ENCODE measurements at regions not wholly inside any gene's neighbourhood (a gene's known extent, or its start where the extent isn't known, plus 50 kb on each side); places are given as distances from the start of the nearest gene placed in this dataset.

DNA sequence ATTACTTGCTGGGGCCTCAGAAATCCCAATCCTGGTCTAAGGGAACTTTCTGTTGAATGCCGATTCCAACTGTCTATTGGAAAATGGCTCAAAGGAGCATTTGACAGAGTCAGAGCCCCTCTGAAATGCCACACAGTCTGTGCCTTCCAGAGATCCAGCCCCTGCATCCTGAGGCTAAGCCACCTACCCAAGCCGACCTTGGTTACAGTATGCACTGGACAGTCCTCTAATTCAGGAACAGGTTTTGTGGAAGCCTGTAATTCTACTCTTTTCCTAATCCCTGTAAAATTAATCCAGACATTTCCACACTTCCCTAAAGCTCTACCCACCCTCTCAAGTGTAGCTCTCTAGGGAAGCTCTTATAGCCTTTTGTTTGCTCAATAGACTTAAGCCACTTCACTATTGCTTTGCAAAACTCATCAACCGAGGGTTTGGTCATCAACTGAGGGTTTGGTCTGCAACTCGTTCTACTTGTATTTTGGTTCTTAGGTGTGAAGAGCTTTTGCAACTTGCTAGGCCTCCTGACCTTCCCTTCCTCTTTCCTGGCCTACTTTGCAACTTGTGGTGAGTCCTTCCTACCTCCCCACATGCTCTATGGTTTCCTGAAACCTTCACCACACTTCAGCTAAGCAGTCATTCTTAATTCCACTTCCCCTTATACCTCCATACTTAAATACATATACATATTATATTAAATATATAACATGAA is 364.8 kb downstream of the SFMBT2 start:
- BruUV-seq (replicated peaks) = no TSS peak
- Histone ChIP-seq H3K9me3 (0 out of 2 replicates have a peak, but pooled peaks cover 10% of the 10 kb centered on the region), H3K36me3 (ENCODE audit: control insufficient read depth, insufficient read depth, low read length) (no peaks in the 10 kb centered on the region), H3K4me1 (no peaks in the 10 kb centered on the region), H3K4me3 (ENCODE audit: low read depth, low read length) (no peak overlapping the region), H3K27me3 (replicated peaks; ENCODE audit: control insufficient read depth, insufficient read depth, low read length) (no peaks in the 10 kb centered on the region)
- ChIA-PET CTCF (no interaction called here), POLR2A (no interaction called here)
- Mint-ChIP-seq H3K9me3 (ENCODE audit: unreplicated experiment) (peaks cover 9% of the 10 kb centered on the region), H3K36me3 (ENCODE audit: insufficient read depth, unreplicated experiment) (no peaks in the 10 kb centered on the region), H3K4me3 (ENCODE audit: unreplicated experiment) (no peak overlapping the region), H3K27ac (ENCODE audit: unreplicated experiment) (no peak overlapping the region), H3K27me3 (ENCODE audit: insufficient read depth, unreplicated experiment) (peaks cover 7% of the 10 kb centered on the region), H3K4me1 (ENCODE audit: low read depth, unreplicated experiment) (no peaks in the 10 kb centered on the region)
- no peak for DNase-seq
- intact Hi-C loops (cut with micrococcal nuclease; ENCODE audit: unreplicated experiment) = no loop called here
- TF ChIP-seq, protein P1, sequence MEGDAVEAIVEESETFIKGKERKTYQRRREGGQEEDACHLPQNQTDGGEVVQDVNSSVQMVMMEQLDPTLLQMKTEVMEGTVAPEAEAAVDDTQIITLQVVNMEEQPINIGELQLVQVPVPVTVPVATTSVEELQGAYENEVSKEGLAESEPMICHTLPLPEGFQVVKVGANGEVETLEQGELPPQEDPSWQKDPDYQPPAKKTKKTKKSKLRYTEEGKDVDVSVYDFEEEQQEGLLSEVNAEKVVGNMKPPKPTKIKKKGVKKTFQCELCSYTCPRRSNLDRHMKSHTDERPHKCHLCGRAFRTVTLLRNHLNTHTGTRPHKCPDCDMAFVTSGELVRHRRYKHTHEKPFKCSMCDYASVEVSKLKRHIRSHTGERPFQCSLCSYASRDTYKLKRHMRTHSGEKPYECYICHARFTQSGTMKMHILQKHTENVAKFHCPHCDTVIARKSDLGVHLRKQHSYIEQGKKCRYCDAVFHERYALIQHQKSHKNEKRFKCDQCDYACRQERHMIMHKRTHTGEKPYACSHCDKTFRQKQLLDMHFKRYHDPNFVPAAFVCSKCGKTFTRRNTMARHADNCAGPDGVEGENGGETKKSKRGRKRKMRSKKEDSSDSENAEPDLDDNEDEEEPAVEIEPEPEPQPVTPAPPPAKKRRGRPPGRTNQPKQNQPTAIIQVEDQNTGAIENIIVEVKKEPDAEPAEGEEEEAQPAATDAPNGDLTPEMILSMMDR (IDR thresholded peaks at IDR 0.05; ENCODE audit: insufficient read depth in 1 of 2, low read depth in 1 of 2, low read length in 1 of 2, severe bottlenecking in 1 of 2, unreplicated experiment in 1 of 2) = no peak

DNA sequence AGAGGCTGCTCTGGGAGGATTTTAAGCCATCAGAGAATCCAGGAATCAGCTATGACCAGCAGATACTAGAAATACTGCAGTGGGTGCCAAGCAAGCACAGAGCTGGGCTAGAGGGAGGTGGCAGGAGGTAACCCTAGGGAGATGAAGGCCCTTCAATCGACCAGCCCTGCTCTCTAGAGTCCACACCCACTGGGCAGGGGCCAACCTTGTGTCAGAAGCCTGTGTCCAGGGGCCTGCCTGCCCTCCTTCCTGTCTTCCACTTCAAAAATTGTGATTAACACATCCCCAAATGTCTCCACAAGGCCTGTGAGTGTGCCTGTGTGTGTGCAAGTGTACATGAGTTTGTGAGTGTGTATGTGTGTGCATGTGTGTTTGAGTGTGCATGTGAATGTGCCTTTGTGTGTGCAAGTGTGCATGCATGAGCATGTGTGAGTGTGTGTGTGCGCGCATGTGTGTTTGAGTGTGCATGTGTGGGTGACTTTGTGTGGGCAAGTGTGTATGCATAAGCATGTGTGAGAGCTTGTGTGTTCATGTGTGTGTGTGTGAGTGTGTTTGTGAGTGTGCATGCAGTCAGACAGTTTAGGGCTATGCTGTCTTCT is 367.7 kb downstream of the SFMBT2 start:
- no peak for DNase-seq
- no peaks in the 10 kb centered on the region for H3K9me3 Mint-ChIP-seq (ENCODE audit: unreplicated experiment)
- Histone ChIP-seq H3K9me3 (0 out of 2 replicates have a peak, but pooled peaks cover 4% of the 10 kb centered on the region), H3K4me3 (ENCODE audit: low read depth, low read length) (no peak overlapping the region), H3K4me1 (no peaks in the 10 kb centered on the region), H3K36me3 (ENCODE audit: control insufficient read depth, insufficient read depth, low read length) (no peaks in the 10 kb centered on the region), H3K27me3 (replicated peaks; ENCODE audit: control insufficient read depth, insufficient read depth, low read length) (no peaks in the 10 kb centered on the region)
- intact Hi-C loops (cut with micrococcal nuclease; ENCODE audit: unreplicated experiment) = no loop called here
- ChIA-PET POLR2A (no interaction called here), CTCF (no interaction called here)
- no peak overlapping the region for H3K27ac Mint-ChIP-seq (ENCODE audit: unreplicated experiment)
- TF ChIP-seq, protein P1 (IDR thresholded peaks at IDR 0.05; ENCODE audit: insufficient read depth in 1 of 2, low read depth in 1 of 2, low read length in 1 of 2, severe bottlenecking in 1 of 2, unreplicated experiment in 1 of 2) = no peak
- H3K36me3 Mint-ChIP-seq (ENCODE audit: insufficient read depth, unreplicated experiment) = no peaks in the 10 kb centered on the region
- H3K4me3 Mint-ChIP-seq (ENCODE audit: unreplicated experiment) = no peak overlapping the region
- no TSS peak for BruUV-seq (replicated peaks)
- peaks cover 9% of the 10 kb centered on the region for H3K27me3 Mint-ChIP-seq (ENCODE audit: insufficient read depth, unreplicated experiment)
- H3K4me1 Mint-ChIP-seq (ENCODE audit: low read depth, unreplicated experiment) = no peaks in the 10 kb centered on the region

DNA sequence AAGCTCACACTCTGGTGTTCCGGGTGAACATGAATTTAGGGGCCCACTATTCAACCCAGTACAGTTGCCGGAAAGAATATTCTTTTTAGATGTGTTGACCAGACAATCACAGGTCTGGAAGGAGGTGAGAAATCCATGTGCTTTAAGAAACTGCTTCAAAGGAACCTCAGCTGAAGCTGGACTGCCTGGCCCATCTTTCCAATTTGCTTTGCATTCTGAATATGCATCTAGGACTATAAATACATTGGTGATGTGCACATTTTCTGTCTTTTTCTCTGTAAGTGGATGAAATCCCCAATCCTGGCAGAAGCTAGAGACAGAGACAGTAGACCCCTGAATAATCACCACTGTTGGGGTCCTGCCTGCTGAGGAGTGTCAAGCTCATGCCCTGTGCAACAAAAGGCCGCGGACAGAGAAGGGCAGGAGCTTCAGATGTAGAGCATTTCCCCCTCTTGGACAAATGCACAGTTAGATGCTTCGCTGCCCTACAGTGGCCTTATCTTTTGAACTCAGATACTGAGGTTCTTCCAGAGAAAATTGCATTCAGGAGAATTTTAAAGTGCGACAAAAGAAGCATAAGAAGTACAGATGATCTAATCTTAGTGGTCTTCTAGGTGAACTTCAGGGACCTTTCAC is 368.3 kb downstream of the SFMBT2 start:
- H3K4me1 ChIP-seq = no peaks in the 10 kb centered on the region
- intact Hi-C loops (cut with micrococcal nuclease; ENCODE audit: unreplicated experiment) = no loop called here
- Mint-ChIP-seq H3K4me3 (ENCODE audit: unreplicated experiment) (no peak overlapping the region), H3K36me3 (ENCODE audit: insufficient read depth, unreplicated experiment) (no peaks in the 10 kb centered on the region), H3K4me1 (ENCODE audit: low read depth, unreplicated experiment) (no peaks in the 10 kb centered on the region), H3K27ac (ENCODE audit: unreplicated experiment) (no peak overlapping the region), H3K9me3 (ENCODE audit: unreplicated experiment) (no peaks in the 10 kb centered on the region), H3K27me3 (ENCODE audit: insufficient read depth, unreplicated experiment) (peaks cover 9% of the 10 kb centered on the region)
- BruUV-seq (replicated peaks) = no TSS peak
- ChIA-PET CTCF (no interaction called here), POLR2A (no interaction called here)
- H3K4me3 ChIP-seq (ENCODE audit: low read depth, low read length) = no peak overlapping the region
- no peaks in the 10 kb centered on the region for H3K27me3 ChIP-seq (replicated peaks; ENCODE audit: control insufficient read depth, insufficient read depth, low read length)
- no peaks in the 10 kb centered on the region for H3K36me3 ChIP-seq (ENCODE audit: control insufficient read depth, insufficient read depth, low read length)
- 0 out of 2 replicates have a peak, but pooled peaks cover 3% of the 10 kb centered on the region for H3K9me3 ChIP-seq
- no peak for DNase-seq
- TF ChIP-seq, protein P1 (IDR thresholded peaks at IDR 0.05; ENCODE audit: insufficient read depth in 1 of 2, low read depth in 1 of 2, low read length in 1 of 2, severe bottlenecking in 1 of 2, unreplicated experiment in 1 of 2) = no peak
